Gastroesophageal sphincter (tissue), 3 donors: ENCODE measurements at regions not wholly inside any gene's neighbourhood (a gene's known extent, or its start where the extent isn't known, plus 50 kb on each side); places are given as distances from the start of the nearest gene placed in this dataset.

ENCODE experiments used
- EP300 ChIP-seq: sonication (generic); formaldehyde crosslinking; IDR thresholded peaks from one replicate; pipeline ENCODE4 v1.6.1; 2017; ENCODE audit warnings: antibody characterized with exemption, mild to moderate bottlenecking
- POLR2A ChIP-seq, 2 donors: fragments of 450-650 bp; IDR thresholded peaks; one replicate each; pipeline ENCODE4 v1.6.1; 2017; ENCODE audit warnings: antibody characterized with exemption in 2 of 2, mild to moderate bottlenecking in 2 of 2, moderate library complexity in 1 of 2
- POLR2AphosphoS5 ChIP-seq: sonication (generic); formaldehyde crosslinking; IDR thresholded peaks from one replicate; pipeline ENCODE4 v1.6.1; 2017; ENCODE audit warnings: antibody characterized with exemption
- TF ChIP-seq, protein P1 (sequence below), 4 experiments: fragments of 200-600 bp in 2 of 4; fragments of 450-650 bp in 2 of 4; sonication (generic) in 1 of 4; IDR thresholded peaks; one replicate each; pipeline ENCODE4 v1.5.1; 2017 to 2019; ENCODE audit warnings: antibody characterized with exemption in 4 of 4, mild to moderate bottlenecking in 2 of 4, moderate library complexity in 2 of 4

DNA sequence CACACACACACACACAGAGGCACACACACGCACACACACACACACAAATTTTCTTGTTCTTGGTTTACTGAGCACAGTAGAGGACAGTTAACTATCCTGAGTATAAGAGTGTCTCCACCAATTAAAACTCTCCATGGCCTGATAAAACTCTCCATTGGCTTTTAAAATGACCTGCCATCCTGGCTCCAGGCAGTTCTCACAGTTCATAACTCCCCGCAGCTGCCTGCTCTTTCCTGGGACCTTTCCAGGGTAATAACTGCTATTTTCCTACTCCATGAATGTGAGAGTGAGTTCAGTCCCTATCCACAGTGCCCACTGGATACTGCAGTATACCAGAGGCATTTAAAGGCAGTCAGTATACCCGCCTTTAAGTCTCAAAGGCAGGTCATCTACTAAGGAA is 351.5 kb downstream of the PLPP3 start:
- TF ChIP-seq, protein P1, sequence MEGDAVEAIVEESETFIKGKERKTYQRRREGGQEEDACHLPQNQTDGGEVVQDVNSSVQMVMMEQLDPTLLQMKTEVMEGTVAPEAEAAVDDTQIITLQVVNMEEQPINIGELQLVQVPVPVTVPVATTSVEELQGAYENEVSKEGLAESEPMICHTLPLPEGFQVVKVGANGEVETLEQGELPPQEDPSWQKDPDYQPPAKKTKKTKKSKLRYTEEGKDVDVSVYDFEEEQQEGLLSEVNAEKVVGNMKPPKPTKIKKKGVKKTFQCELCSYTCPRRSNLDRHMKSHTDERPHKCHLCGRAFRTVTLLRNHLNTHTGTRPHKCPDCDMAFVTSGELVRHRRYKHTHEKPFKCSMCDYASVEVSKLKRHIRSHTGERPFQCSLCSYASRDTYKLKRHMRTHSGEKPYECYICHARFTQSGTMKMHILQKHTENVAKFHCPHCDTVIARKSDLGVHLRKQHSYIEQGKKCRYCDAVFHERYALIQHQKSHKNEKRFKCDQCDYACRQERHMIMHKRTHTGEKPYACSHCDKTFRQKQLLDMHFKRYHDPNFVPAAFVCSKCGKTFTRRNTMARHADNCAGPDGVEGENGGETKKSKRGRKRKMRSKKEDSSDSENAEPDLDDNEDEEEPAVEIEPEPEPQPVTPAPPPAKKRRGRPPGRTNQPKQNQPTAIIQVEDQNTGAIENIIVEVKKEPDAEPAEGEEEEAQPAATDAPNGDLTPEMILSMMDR (IDR thresholded peaks at IDR 0.05) = no peak
- TF ChIP-seq POLR2A (IDR thresholded peaks at IDR 0.05) = no peak
- no peak for TF ChIP-seq POLR2AphosphoS5
- no peak for TF ChIP-seq EP300
